Small intestine (tissue), 7 donors: ENCODE measurements at regions not wholly inside any gene's neighbourhood (a gene's known extent, or its start where the extent isn't known, plus 50 kb on each side); places are given as distances from the start of the nearest gene placed in this dataset.

ENCODE experiments used
- DNase-seq, 2 donors: peaks; one replicate each; pipeline versions ENCODE4 v3.0.0 to v3.0.0-alpha.2; 2013
- FAIRE-seq: peaks from 2 replicates; lab custom pipeline; 2012; peaks lifted over from hg19 to GRCh38; lab: Jason Lieb, UNC
- H3K27ac ChIP-seq, 3 donors: one replicate each; pipeline ENCODE4 v1.5.1; 2013; ENCODE audit warnings: low read length in 2 of 3, mild to moderate bottlenecking in 2 of 3, control low read depth in 1 of 3, inconsistent platforms in 1 of 3, low read depth in 1 of 3, moderate library complexity in 1 of 3
- H3K27me3 ChIP-seq, 3 donors: one replicate each; pipeline ENCODE4 v1.6.1; 2013; ENCODE audit warnings: low read length in 3 of 3, inconsistent platforms in 1 of 3; ENCODE audit not compliant: control insufficient read depth in 3 of 3, insufficient read depth in 3 of 3
- H3K36me3 ChIP-seq, 3 donors: one replicate each; pipeline ENCODE4 v1.6.1; 2013; ENCODE audit warnings: low read length in 3 of 3, inconsistent platforms in 1 of 3, low read depth in 1 of 3, mild to moderate bottlenecking in 1 of 3, moderate library complexity in 1 of 3; ENCODE audit not compliant: control insufficient read depth in 3 of 3, insufficient read depth in 2 of 3
- H3K4me1 ChIP-seq, 3 donors: one replicate each; pipeline ENCODE4 v1.6.1; 2013; ENCODE audit warnings: low read length in 2 of 3, inconsistent platforms in 1 of 3, low read depth in 1 of 3, mild to moderate bottlenecking in 1 of 3, moderate library complexity in 1 of 3; ENCODE audit not compliant: control insufficient read depth in 3 of 3, insufficient read depth in 2 of 3
- H3K4me3 ChIP-seq, 3 donors: one replicate each; pipeline ENCODE4 v1.5.1; 2013; ENCODE audit warnings: low read length in 3 of 3, control low read depth in 1 of 3, inconsistent platforms in 1 of 3, low read depth in 1 of 3, mild to moderate bottlenecking in 1 of 3, moderate library complexity in 1 of 3
- H3K9me3 ChIP-seq, 2 donors: one replicate each; pipeline ENCODE4 v1.6.1; 2013; ENCODE audit warnings: low read depth in 1 of 2, low read length in 1 of 2; ENCODE audit not compliant: control insufficient read depth in 2 of 2, insufficient read depth in 1 of 2
- WGBS, 3 donors: extraction: QIAGEN DNeasy Blood & Tissue Kit; methylation state at CpG; one replicate each; pipeline ENCODE4 v1.1.7; 2013; 5-methylcytosine and 5-hydroxymethylcytosine counted together
- donor health status: healthy with polysubstance abuse.
- donor health status: control.
- donor health status: control.
- donor health status: Bipolar disorder and iron deficiency.
- donor health status: healthy.

GRCh38 chr12:105960319-105961083 is 178.3 kb downstream of the NUAK1 start:
- Histone ChIP-seq H3K27me3 (no peaks in the 10 kb centered on the region), H3K4me1 (peaks cover 0 to 2% (median 0%) of the 10 kb centered on the region in 3 donors), H3K36me3 (no peaks in the 10 kb centered on the region), H3K9me3 (no peaks in the 10 kb centered on the region), H3K4me3 (no peak overlapping the region), H3K27ac (no peak overlapping the region)
- no peak for DNase-seq
- WGBS, 3 donors = 34 to 51% (median 42%) methylated on average over 3 of the region's 3 CpGs
- FAIRE-seq = no peak

- WGBS, 3 donors = 88 to 90% (median 89%) methylated on average over 1 of the region's 1 CpG
Measured at GRCh38 chr12:105961821-105962671, 176.7 kb downstream of the NUAK1 start.

GRCh38 chr12:105967038-105967776 is 171.5 kb downstream of the NUAK1 start:
- Histone ChIP-seq H3K36me3 (no peaks in the 10 kb centered on the region), H3K27ac (no peak overlapping the region)

More at GRCh38 chr12:105961821-105962671, 176.7 kb downstream of the NUAK1 start:
- H3K4me3 ChIP-seq = no peak overlapping the region
- no peaks in the 10 kb centered on the region for H3K27me3 ChIP-seq
- no peaks in the 10 kb centered on the region for H3K4me1 ChIP-seq
- no peak overlapping the region for H3K27ac ChIP-seq
- H3K36me3 ChIP-seq = no peaks in the 10 kb centered on the region
- H3K9me3 ChIP-seq = no peaks in the 10 kb centered on the region
- FAIRE-seq = no peak
- no peak for DNase-seq

GRCh38 chr12:105968025-105968424 is 170.7 kb downstream of the NUAK1 start:
- H3K4me3 ChIP-seq = no peak overlapping the region
- no peak overlapping the region for H3K27ac ChIP-seq
- no peak for DNase-seq
- WGBS, 3 donors = 90 to 95% (median 92%) methylated on average over 1 of the region's 1 CpG
- H3K36me3 ChIP-seq = no peaks in the 10 kb centered on the region
- H3K9me3 ChIP-seq = no peaks in the 10 kb centered on the region
- no peak for FAIRE-seq
- no peaks in the 10 kb centered on the region for H3K4me1 ChIP-seq
- no peaks in the 10 kb centered on the region for H3K27me3 ChIP-seq

More at GRCh38 chr12:105967038-105967776, 171.5 kb downstream of the NUAK1 start:
- no peaks in the 10 kb centered on the region for H3K9me3 ChIP-seq
- H3K4me1 ChIP-seq = no peaks in the 10 kb centered on the region
- H3K4me3 ChIP-seq = no peak overlapping the region
- no peak for FAIRE-seq
- no peak for DNase-seq
- no peaks in the 10 kb centered on the region for H3K27me3 ChIP-seq
- WGBS, 3 donors = 54 to 65% (median 56%) methylated on average over 5 of the region's 5 CpGs

- WGBS, 3 donors = 68 to 88% (median 85%) methylated on average over 2 of the region's 2 CpGs
- DNase-seq (no peak), FAIRE-seq (no peak)
- no peaks in the 10 kb centered on the region for H3K36me3 ChIP-seq
- H3K4me1 ChIP-seq = no peaks in the 10 kb centered on the region
- no peaks in the 10 kb centered on the region for H3K9me3 ChIP-seq
- H3K4me3 ChIP-seq = no peak overlapping the region
- no peaks in the 10 kb centered on the region for H3K27me3 ChIP-seq
- no peak overlapping the region for H3K27ac ChIP-seq
Measured at GRCh38 chr12:105970885-105971284, 167.9 kb downstream of the NUAK1 start.

GRCh38 chr12:105974738-105975137 is 164.0 kb downstream of the NUAK1 start:
- no peak overlapping the region for H3K27ac ChIP-seq
- H3K9me3 ChIP-seq = no peaks in the 10 kb centered on the region
- no peaks in the 10 kb centered on the region for H3K36me3 ChIP-seq
- FAIRE-seq = no peak
- no peaks in the 10 kb centered on the region for H3K4me1 ChIP-seq
- no peak for DNase-seq
- WGBS, 3 donors = 77 to 94% (median 89%) methylated on average over 4 of the region's 4 CpGs
- no peak overlapping the region for H3K4me3 ChIP-seq
- no peaks in the 10 kb centered on the region for H3K27me3 ChIP-seq

- no peaks in the 10 kb centered on the region for H3K9me3 ChIP-seq
- H3K36me3 ChIP-seq = no peaks in the 10 kb centered on the region
- WGBS, 3 donors = 85 to 96% (median 93%) methylated on average over 2 of the region's 2 CpGs
- no peak overlapping the region for H3K27ac ChIP-seq
- no peaks in the 10 kb centered on the region for H3K27me3 ChIP-seq
- no peak overlapping the region for H3K4me3 ChIP-seq
- no peaks in the 10 kb centered on the region for H3K4me1 ChIP-seq
- no peak for DNase-seq
- FAIRE-seq = no peak
Measured at GRCh38 chr12:105975351-105975750, 163.4 kb downstream of the NUAK1 start.

GRCh38 chr12:105977236-105977635 is 161.5 kb downstream of the NUAK1 start:
- no peak for DNase-seq
- Histone ChIP-seq H3K9me3 (no peaks in the 10 kb centered on the region), H3K27ac (no peak overlapping the region), H3K36me3 (no peaks in the 10 kb centered on the region), H3K27me3 (peaks cover 0 to 2% (median 0%) of the 10 kb centered on the region in 3 donors), H3K4me1 (no peaks in the 10 kb centered on the region), H3K4me3 (no peak overlapping the region)
- WGBS, 3 donors = 84 to 91% (median 87%) methylated on average over 3 of the region's 3 CpGs
- FAIRE-seq = no peak
